ENCODE measurements at regions not wholly inside any gene's neighbourhood (a gene's known extent, or its start where the extent isn't known, plus 50 kb on each side); places are given as distances from the start of the nearest gene placed in this dataset.

DNA sequence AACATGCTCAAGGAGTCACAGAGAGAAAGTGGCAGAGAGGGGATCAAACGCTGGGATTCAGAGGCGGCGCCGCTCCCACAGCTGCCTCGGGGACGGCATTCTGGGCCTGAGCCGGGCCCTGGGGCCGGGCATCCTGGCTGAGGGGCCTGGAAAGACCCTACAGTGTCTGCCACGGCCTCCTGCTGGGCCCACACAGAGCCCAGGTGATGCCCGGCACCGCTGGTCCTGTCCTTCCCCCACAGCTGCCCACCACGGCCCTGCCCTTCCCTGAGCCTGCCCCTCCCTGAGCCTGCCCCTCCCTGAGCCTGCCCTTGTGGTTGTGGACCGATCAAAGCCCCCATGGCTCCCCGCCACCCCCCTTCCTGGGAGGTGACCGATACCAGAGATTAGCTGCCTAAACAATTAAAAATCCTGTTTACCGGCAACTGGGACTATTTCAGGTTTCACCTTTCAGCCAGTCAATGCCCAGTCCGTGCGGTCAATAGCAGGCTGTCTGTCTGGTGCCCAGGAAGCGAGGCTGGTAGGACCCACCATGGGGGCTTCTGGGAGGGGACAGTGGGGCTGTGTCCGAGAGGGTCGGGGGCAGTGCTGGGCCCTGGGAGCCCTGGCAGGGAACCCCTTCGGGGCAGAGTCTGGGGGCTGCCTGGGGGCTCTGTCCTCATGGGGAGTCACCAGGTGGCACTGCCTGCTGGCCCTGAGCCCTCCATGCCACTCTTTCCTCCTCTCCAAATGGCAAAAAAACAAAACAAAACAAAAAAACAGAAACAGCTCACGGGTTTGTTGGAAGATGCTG, 55.4 kb upstream of the GATA5 start:
- no peak overlapping the region for H3K27ac ChIP-seq
- TF ChIP-seq, protein P1, sequence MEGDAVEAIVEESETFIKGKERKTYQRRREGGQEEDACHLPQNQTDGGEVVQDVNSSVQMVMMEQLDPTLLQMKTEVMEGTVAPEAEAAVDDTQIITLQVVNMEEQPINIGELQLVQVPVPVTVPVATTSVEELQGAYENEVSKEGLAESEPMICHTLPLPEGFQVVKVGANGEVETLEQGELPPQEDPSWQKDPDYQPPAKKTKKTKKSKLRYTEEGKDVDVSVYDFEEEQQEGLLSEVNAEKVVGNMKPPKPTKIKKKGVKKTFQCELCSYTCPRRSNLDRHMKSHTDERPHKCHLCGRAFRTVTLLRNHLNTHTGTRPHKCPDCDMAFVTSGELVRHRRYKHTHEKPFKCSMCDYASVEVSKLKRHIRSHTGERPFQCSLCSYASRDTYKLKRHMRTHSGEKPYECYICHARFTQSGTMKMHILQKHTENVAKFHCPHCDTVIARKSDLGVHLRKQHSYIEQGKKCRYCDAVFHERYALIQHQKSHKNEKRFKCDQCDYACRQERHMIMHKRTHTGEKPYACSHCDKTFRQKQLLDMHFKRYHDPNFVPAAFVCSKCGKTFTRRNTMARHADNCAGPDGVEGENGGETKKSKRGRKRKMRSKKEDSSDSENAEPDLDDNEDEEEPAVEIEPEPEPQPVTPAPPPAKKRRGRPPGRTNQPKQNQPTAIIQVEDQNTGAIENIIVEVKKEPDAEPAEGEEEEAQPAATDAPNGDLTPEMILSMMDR (IDR thresholded peaks at IDR 0.05): no peak
- no peak for ATAC-seq
- H3K9me3 ChIP-seq: no peaks in the 10 kb centered on the region
- H3K27me3 ChIP-seq: peaks cover 0 to 95% of the 10 kb centered on the region in 2 donors
- intact Hi-C loops (cut with DNase I): no loop called here
- DNase-seq: no peak
- H3K4me3 ChIP-seq: no peak overlapping the region
- no peaks in the 10 kb centered on the region for H3K4me1 ChIP-seq
- no peaks in the 10 kb centered on the region for H3K36me3 ChIP-seq

DNA sequence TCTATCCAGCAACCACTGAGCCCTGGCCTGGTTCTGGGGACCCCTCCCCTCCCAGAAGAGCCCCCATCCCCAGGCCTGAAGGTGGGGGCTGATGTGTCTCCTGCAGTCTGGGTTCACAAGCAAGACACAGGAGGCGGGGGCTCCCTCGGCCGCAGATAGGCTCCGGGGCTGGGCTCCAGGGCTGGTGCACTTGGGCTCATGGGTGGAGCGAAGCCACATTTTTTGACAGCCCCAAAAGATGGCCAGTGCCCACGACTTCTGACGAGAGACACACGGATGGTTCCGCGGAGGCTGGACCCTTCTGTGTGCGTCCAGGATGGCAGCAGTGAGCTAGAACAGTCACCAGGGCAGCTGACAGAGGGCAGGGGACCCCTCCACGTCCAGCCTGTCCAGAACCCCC, 57.1 kb upstream of the GATA5 start:
- ATAC-seq: no peak
- H3K9me3 ChIP-seq: no peaks in the 10 kb centered on the region
- no peak overlapping the region for H3K4me3 ChIP-seq
- no peak for DNase-seq
- intact Hi-C loops (cut with DNase I): no loop called here
- TF ChIP-seq, protein P1 (IDR thresholded peaks at IDR 0.05): no peak
- no peak overlapping the region for H3K27ac ChIP-seq
- H3K36me3 ChIP-seq: no peaks in the 10 kb centered on the region
- no peaks in the 10 kb centered on the region for H3K4me1 ChIP-seq
- peaks cover 0 to 95% of the 10 kb centered on the region in 2 donors for H3K27me3 ChIP-seq

DNA sequence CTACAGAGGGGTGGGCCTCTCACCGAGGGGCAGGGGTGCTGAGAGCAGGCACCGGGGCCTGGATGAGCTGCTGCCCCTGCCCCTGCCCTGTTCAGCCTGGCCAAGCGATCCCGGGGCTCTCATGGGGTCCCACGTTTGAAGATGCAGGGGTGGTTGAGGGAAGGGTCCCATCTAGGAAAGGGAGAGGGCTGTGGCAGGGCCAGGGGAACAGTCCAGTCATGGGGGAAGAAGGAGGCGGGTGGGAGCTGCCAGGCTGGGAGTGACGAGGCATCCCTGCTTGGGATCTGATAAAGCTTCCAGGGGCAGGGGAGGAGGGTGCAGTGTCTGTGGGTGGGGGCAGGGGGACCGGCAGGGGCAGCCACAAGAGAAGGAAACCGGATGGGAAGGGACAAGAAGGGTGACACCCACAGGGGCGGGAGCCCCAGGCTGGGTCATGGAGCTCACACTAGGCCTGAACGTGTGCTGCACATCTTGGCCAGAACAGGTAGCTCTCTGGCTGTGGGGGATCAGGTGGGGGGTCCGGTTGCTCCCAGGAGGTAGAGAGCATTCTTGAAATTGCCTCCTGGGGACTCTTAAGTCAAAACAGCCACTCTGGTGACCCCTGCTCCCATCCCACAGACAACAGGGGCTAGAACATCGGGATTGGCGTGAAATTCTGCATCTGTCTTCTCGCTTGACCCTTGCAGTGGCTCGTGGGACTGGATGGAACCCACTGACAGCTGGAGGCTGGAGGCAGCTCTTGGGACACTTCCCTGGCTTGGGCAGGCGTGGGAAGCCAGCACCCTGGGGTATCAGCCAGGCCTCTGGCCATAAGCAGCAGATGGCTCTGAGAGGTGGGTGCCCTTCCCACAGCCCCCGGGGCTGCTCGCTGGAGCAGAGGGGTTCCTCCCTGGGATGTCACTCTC, 58.0 kb upstream of the GATA5 start:
- ATAC-seq (no peak), DNase-seq (no peak)
- intact Hi-C loops (cut with DNase I): no loop called here
- Histone ChIP-seq H3K4me1 (no peaks in the 10 kb centered on the region), H3K36me3 (no peaks in the 10 kb centered on the region), H3K27me3 (peaks cover 0 to 97% of the 10 kb centered on the region in 2 donors), H3K4me3 (no peak overlapping the region), H3K9me3 (no peaks in the 10 kb centered on the region), H3K27ac (no peak overlapping the region)
- TF ChIP-seq, protein P1 (IDR thresholded peaks at IDR 0.05): no peak

DNA sequence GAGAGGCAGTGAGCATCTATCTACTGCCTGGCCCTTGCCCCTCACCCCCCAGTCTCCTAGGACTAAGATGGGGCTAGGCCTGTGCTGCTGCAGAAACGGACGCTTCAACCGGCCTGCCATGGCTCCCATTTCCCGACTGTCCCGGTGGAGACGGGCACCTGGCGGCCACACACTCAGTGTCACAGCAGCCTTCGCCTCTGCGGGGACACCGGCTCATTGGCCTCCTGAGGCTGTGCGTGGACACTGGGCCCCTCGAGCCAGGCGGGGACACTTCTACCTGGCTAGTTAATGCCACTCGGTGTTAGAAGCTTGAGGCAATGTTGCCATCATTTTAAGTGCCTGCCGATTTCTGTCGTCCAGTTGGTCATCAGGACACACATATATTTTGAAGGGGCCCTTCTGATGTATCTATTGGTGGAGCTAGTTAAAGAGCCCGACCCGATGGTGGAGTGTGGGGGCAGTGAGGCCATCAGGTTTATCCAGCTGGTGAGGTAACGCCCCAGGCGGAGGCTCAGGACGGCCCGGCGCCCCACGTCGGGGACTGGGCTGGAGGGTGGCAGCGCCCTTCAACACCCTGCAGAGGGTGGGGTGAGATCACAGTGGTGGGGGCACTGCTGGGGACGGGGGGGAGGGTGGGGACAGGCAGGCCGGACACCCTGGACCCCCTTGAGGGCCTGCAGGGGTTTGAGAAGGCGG, 58.9 kb upstream of the GATA5 start:
- Histone ChIP-seq H3K27ac (no peak overlapping the region), H3K27me3 (peaks cover 0 to 97% of the 10 kb centered on the region in 2 donors), H3K4me3 (no peak overlapping the region), H3K9me3 (no peaks in the 10 kb centered on the region), H3K36me3 (no peaks in the 10 kb centered on the region), H3K4me1 (no peaks in the 10 kb centered on the region)
- TF ChIP-seq, protein P1 (IDR thresholded peaks at IDR 0.05): no peak
- intact Hi-C loops (cut with DNase I): no loop called here
- no peak for DNase-seq
- ATAC-seq: no peak

Measured in left lung (tissue), 4 donors.